ENCODE measurements at regions not wholly inside any gene's neighbourhood (a gene's known extent, or its start where the extent isn't known, plus 50 kb on each side); places are given as distances from the start of the nearest gene placed in this dataset.

DNA sequence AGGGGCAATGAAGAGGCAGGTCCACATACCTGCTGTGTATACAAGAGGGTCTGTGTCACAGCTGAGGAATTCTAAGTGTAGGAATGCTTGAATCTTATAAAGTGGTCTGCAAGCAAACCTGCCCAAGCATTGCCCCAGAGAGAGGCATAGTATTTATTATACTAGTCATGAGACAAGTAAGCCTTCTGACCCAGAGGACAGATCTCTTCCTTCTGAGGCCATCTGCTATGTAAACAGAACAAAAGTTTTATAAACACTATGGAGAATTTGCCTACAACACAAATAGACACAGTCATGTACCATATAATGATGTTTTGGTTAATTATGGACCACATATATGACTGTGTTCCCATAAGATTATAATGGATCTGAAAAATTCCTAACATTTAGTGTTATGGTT, 388.2 kb downstream of the NEBL start:
- Histone ChIP-seq H3K4me1 (ENCODE audit: insufficient read depth, low read length) (no peaks in the 10 kb centered on the region), H3K9ac (ENCODE audit: insufficient read depth, low read depth, low read length) (no peak overlapping the region), H3K9me3 (ENCODE audit: low read length) (peaks cover 59% of the 10 kb centered on the region), H3K4me2 (ENCODE audit: low read depth, low read length) (no peak overlapping the region), H3K27me3 (ENCODE audit: control insufficient read depth in 1 of 2, insufficient read depth in 2 of 2, low read length in 2 of 2) (no peaks in the 10 kb centered on the region), H3K36me3 (replicated peaks in 1 of 2; ENCODE audit: control insufficient read depth in 1 of 2, insufficient read depth in 2 of 2, low read length in 2 of 2) (no peaks in the 10 kb centered on the region), H3K4me3 (replicated peaks in 1 of 3; ENCODE audit: insufficient read depth in 1 of 3, low read depth in 2 of 3, low read length in 3 of 3) (no peak overlapping the region), H3K27ac (ENCODE audit: extremely low read length, insufficient read depth, low read length) (no peak overlapping the region), H4K20me1 (ENCODE audit: insufficient read depth, low read length) (no peaks in the 10 kb centered on the region), H3K79me2 (ENCODE audit: insufficient read depth, low read length) (no peaks in the 10 kb centered on the region), H2AFZ (ENCODE audit: low read length) (no peak overlapping the region)
- in situ Hi-C loops (cut with HindIII; ENCODE audit: extremely low pct_ligation_motif_present, low pct_unique_long_range_greater_than_20kb) (no loop called here), intact Hi-C loops (cut with micrococcal nuclease; ENCODE audit: unreplicated experiment) (no loop called here)
- TF ChIP-seq EEA1 (CRISPR knock-in tag; IDR thresholded peaks at IDR 0.05; ENCODE audit: borderline replicate concordance) = no peak
- TF ChIP-seq FOXO1 (CRISPR knock-in tag; IDR thresholded peaks at IDR 0.05) = no peak
- no peak for TF ChIP-seq NR2F6 (IDR thresholded peaks at IDR 0.05)
- no peak for TF ChIP-seq NR2F6 (CRISPR knock-in tag; IDR thresholded peaks at IDR 0.05)
- TF ChIP-seq BCL3 (CRISPR knock-in tag; IDR thresholded peaks at IDR 0.05) = no peak
- no peak for TF ChIP-seq ZNF639 (CRISPR knock-in tag; conservative IDR thresholded peaks at IDR 0.05)
- POLR2A ChIA-PET = no interaction called here
- DNase-seq (ENCODE audit: low spot score) = no peak
- BruUV-seq (replicated peaks) = no TSS peak
- ATAC-seq = no peak
- no peak for FAIRE-seq
- CTCF ChIA-PET (ENCODE audit: low intra/inter-chr PET ratio, low total read pairs) = no interaction called here

GRCh38 chr10:20502903-20503585, 394.1 kb downstream of the NEBL start:
- Histone ChIP-seq H3K36me3 (replicated peaks in 1 of 2; ENCODE audit: control insufficient read depth in 1 of 2, insufficient read depth in 2 of 2, low read length in 2 of 2) (no peaks in the 10 kb centered on the region), H3K79me2 (ENCODE audit: insufficient read depth, low read length) (no peaks in the 10 kb centered on the region), H3K4me1 (ENCODE audit: insufficient read depth, low read length) (no peaks in the 10 kb centered on the region), H3K27me3 (ENCODE audit: control insufficient read depth in 1 of 2, insufficient read depth in 2 of 2, low read length in 2 of 2) (no peaks in the 10 kb centered on the region), H3K9ac (ENCODE audit: insufficient read depth, low read depth, low read length) (no peak overlapping the region), H3K4me2 (ENCODE audit: low read depth, low read length) (no peak overlapping the region), H2AFZ (ENCODE audit: low read length) (no peak overlapping the region), H3K27ac (ENCODE audit: extremely low read length, insufficient read depth, low read length) (no peak overlapping the region), H4K20me1 (ENCODE audit: insufficient read depth, low read length) (no peaks in the 10 kb centered on the region), H3K9me3 (ENCODE audit: low read length) (peaks cover 52% of the 10 kb centered on the region), H3K4me3 (replicated peaks in 1 of 3; ENCODE audit: insufficient read depth in 1 of 3, low read depth in 2 of 3, low read length in 3 of 3) (no peak overlapping the region)
- in situ Hi-C loops (cut with HindIII; ENCODE audit: extremely low pct_ligation_motif_present, low pct_unique_long_range_greater_than_20kb) = no loop called here
- FAIRE-seq = no peak
- POLR2A ChIA-PET = no interaction called here
- no TSS peak for BruUV-seq (replicated peaks)
- intact Hi-C loops (cut with micrococcal nuclease; ENCODE audit: unreplicated experiment) = no loop called here
- no peak for DNase-seq (ENCODE audit: low spot score)
- no peak for ATAC-seq
- CTCF ChIA-PET (ENCODE audit: low intra/inter-chr PET ratio, low total read pairs) = no interaction called here
- 0% methylated on average over 5 of the region's 5 CpGs for WGBS (ENCODE audit: low lambda C conversion rate)
- TF ChIP-seq KDM4B (CRISPR knock-in tag; IDR thresholded peaks at IDR 0.05) (no peak), AGO2 (optimal IDR thresholded peaks at IDR 0.05; ENCODE audit: low read depth, low read length) (no peak), ZNF431 (CRISPR knock-in tag; IDR thresholded peaks at IDR 0.05; ENCODE audit: borderline replicate concordance, low read depth) (no peak), GPN1 (CRISPR knock-in tag; IDR thresholded peaks at IDR 0.05; ENCODE audit: borderline replicate concordance) (no peak), GATAD2A (CRISPR knock-in tag; IDR thresholded peaks at IDR 0.05) (no peak)
- TF ChIP-seq, protein P1, sequence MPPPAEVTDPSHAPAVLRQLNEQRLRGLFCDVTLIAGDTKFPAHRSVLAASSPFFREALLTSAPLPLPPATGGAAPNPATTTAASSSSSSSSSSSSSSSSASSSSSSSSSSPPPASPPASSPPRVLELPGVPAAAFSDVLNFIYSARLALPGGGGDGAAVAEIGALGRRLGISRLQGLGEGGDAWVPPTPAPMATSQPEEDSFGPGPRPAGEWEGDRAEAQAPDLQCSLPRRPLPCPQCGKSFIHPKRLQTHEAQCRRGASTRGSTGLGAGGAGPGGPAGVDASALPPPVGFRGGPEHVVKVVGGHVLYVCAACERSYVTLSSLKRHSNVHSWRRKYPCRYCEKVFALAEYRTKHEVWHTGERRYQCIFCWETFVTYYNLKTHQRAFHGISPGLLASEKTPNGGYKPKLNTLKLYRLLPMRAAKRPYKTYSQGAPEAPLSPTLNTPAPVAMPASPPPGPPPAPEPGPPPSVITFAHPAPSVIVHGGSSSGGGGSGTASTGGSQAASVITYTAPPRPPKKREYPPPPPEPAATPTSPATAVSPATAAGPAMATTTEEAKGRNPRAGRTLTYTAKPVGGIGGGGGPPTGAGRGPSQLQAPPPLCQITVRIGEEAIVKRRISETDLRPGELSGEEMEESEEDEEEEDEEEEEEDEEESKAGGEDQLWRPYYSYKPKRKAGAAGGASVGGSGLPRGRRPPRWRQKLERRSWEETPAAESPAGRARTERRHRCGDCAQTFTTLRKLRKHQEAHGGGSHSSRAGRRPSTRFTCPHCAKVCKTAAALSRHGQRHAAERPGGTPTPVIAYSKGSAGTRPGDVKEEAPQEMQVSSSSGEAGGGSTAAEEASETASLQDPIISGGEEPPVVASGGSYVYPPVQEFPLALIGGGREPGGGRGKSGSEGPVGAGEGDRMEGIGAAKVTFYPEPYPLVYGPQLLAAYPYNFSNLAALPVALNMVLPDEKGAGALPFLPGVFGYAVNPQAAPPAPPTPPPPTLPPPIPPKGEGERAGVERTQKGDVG (CRISPR knock-in tag; IDR thresholded peaks at IDR 0.05; ENCODE audit: borderline replicate concordance) = no peak

Measured in HepG2 (cell line).